ENCODE measurements at regions not wholly inside any gene's neighbourhood (a gene's known extent, or its start where the extent isn't known, plus 50 kb on each side); places are given as distances from the start of the nearest gene placed in this dataset.

GRCh38 chr17:6184508-6184907 lies 114.3 kb downstream of the WSCD1 start (continued):
- TF ChIP-seq USF2 (IDR thresholded peaks at IDR 0.05; ENCODE audit: low read length) (no peak), YY1 (IDR thresholded peaks at IDR 0.05; ENCODE audit: low read depth, low read length) (no peak), EGR1 (IDR thresholded peaks at IDR 0.05; ENCODE audit: borderline replicate concordance, low read depth, low read length) (no peak), SAP30 (IDR thresholded peaks at IDR 0.05; ENCODE audit: insufficient read depth, insufficient replicate concordance, low read length) (no peak)
- TF ChIP-seq, protein P1, sequence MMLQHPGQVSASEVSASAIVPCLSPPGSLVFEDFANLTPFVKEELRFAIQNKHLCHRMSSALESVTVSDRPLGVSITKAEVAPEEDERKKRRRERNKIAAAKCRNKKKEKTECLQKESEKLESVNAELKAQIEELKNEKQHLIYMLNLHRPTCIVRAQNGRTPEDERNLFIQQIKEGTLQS (IDR thresholded peaks at IDR 0.05; ENCODE audit: insufficient read depth, low read depth, low read length): no peak

Measured in H1 (cell line).